Activated CD8-positive, alpha-beta T cell treated with anti-CD3 and anti-CD28 coated beads for 36 hours (primary cell): ENCODE measurements at regions not wholly inside any gene's neighbourhood (a gene's known extent, or its start where the extent isn't known, plus 50 kb on each side); places are given as distances from the start of the nearest gene placed in this dataset.
A peak's percentile ranks its signal among the peaks of the same experiment; 100 is the strongest.

Source experiments
- ATAC-seq: fragments of 200-7000 bp; cut with Tn5 transposase; one replicate; pipeline ENCODE4 v1.10.0; 2021; ENCODE audit warnings: mild to moderate bottlenecking, moderate library complexity
- CTCF ChIA-PET: fragments of 350-600 bp; sonication (Branson Sonifier 250); formaldehyde crosslinking; loops from one replicate; lab custom pipeline; 2021; ENCODE audit warnings: antibody characterized with exemption; lab: Charles Lee
- POLR2A ChIA-PET: fragments of 350-600 bp; sonication (Branson Sonifier 250); formaldehyde crosslinking; loops from one replicate; lab custom pipeline; 2021; ENCODE audit warnings: antibody characterized with exemption; lab: Charles Lee
- DNase-seq: peaks from one replicate; pipeline ENCODE4 v3.0.0-alpha.2; 2020
- H3K27ac Mint-ChIP-seq: one replicate; pipeline ENCODE4 v1.8.0; 2021; ENCODE audit warnings: mild to moderate bottlenecking, mixed read lengths
- H3K27me3 Mint-ChIP-seq: one replicate; pipeline ENCODE4 v1.8.0; 2021; ENCODE audit warnings: mixed read lengths
- H3K36me3 Mint-ChIP-seq: one replicate; pipeline ENCODE4 v1.8.0; 2021; ENCODE audit warnings: low read depth, mixed read lengths
- H3K4me1 Mint-ChIP-seq: one replicate; pipeline ENCODE4 v1.8.0; 2021; ENCODE audit warnings: low read depth, mixed read lengths
- H3K4me3 Mint-ChIP-seq: one replicate; pipeline ENCODE4 v1.8.0; 2021; ENCODE audit warnings: mild to moderate bottlenecking, moderate library complexity, mixed read lengths
- H3K9me3 Mint-ChIP-seq: one replicate; pipeline ENCODE4 v1.8.0; 2021; ENCODE audit warnings: mixed read lengths
- CTCF ChIP-seq: fragments of 200-600 bp; IDR thresholded peaks from one replicate; pipeline ENCODE4 v1.8.0; 2022; ENCODE audit warnings: antibody characterized with exemption, mild to moderate bottlenecking
- intact Hi-C: fragments of 100-400 bp; cut with micrococcal nuclease; formaldehyde crosslinking; loops from one replicate; pipeline ENCODE4 v1.10.0; 2022

DNA sequence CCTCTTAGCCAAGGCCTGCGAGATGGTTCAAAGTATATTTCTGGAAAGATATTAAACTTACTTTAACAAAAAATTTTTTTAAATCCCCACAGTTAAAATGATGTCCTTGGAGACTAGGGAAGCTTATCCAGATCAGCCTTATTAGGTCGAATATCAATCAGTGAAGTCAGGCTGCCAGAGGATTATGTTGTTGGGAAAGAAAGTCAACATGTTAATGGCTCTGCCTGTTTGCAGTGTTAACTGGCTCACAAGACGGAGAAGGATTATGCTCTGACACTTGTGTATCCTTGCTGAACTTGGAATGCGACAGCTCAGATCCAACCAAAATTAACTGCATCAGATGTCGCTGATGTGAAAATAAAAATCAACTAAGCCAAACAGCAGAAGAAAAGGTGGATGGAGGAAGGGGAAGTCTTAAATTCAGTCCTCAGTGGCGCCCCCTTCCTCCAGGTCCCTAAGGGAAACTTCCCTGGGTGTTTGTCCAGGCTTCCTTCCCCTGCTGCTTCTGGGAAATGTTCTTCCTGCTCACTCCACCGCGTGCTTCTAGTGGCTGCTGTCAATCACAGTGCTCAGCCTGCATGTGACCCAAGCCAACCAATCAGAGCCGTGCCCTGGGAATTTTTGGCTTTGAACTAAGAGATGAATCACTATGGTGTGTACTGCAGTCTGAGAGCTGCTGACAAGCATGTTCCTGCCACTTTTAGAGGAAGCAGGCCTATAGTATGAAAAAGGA is 690.4 kb upstream of the NRP1 start:
- Mint-ChIP-seq H3K9me3 (no peaks in the 10 kb centered on the region), H3K4me1 (no peaks in the 10 kb centered on the region), H3K27me3 (no peaks in the 10 kb centered on the region), H3K27ac (no peak overlapping the region), H3K4me3 (no peak overlapping the region), H3K36me3 (no peaks in the 10 kb centered on the region)
- intact Hi-C loops, result no loop called here
- DNase-seq, result peak; percentile 13
- TF ChIP-seq CTCF, result no peak
- no peak for ATAC-seq
- ChIA-PET POLR2A (no interaction called here), CTCF (no interaction called here)

- H3K9me3 Mint-ChIP-seq, result no peaks in the 10 kb centered on the region
- no peaks in the 10 kb centered on the region for H3K4me1 Mint-ChIP-seq
- ChIA-PET CTCF (no interaction called here), POLR2A (no interaction called here)
- DNase-seq (no peak), ATAC-seq (no peak)
- TF ChIP-seq CTCF, result no peak
- no peaks in the 10 kb centered on the region for H3K27me3 Mint-ChIP-seq
- intact Hi-C loops, result no loop called here
- no peak overlapping the region for H3K4me3 Mint-ChIP-seq
- no peak overlapping the region for H3K27ac Mint-ChIP-seq
- H3K36me3 Mint-ChIP-seq, result no peaks in the 10 kb centered on the region
These were observed 689.8 kb upstream of the NRP1 start for GRCh38 chr10:34024282-34024681.

DNA sequence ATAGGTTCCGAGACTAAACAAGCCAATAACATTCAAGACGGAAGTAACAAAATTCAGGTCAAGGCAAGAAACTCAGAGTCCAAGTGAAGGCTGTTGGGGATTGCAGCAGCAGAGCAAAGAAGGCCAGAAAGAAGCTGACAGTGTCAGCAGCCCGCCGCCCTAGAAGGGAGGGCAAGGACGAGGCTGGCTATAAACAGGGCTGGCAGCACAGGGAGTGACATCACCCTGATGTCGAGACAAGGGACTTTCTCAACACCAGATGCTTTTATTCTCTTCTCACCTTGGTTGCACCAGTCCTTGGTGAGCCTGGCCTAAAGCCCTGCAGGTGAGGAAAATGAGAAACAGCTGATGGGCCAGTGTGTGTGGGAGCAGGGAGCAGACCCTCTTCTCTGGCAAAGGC is 687.7 kb upstream of the NRP1 start:
- Mint-ChIP-seq H3K36me3 (no peaks in the 10 kb centered on the region), H3K27me3 (no peaks in the 10 kb centered on the region), H3K9me3 (no peaks in the 10 kb centered on the region), H3K27ac (no peak overlapping the region), H3K4me1 (no peaks in the 10 kb centered on the region), H3K4me3 (no peak overlapping the region)
- no peak for TF ChIP-seq CTCF
- intact Hi-C loops, result no loop called here
- DNase-seq, result no peak
- ATAC-seq, result no peak
- ChIA-PET CTCF (no interaction called here), POLR2A (no interaction called here)

DNA sequence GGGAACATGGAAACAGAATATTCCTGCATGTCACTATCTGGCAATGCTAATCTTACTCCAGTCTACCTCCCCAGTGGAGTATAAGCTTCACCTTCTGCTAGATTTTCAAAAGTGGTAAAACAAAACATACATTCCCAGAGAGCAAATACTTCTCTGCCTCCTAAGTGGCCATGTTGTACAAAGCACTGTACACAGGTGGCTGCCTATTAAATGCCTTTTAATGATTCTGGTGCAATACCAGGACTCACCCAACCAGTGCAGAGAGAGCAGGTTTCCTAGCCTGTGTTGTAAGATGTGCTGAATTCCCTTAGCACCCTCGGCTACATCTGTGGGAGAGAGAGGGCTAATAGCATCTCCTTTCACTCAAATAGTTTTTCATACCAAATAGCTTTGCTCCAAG is 684.3 kb upstream of the NRP1 start:
- no peaks in the 10 kb centered on the region for H3K9me3 Mint-ChIP-seq
- TF ChIP-seq CTCF, result no peak
- intact Hi-C loops, result no loop called here
- DNase-seq (no peak), ATAC-seq (no peak)
- POLR2A ChIA-PET, result interaction anchor here (0.7 kb wide), 1 partner anchor 1499 kb away, joined by 3 read pairs; no protein-coding TSS in a partner anchor
- no peaks in the 10 kb centered on the region for H3K36me3 Mint-ChIP-seq
- CTCF ChIA-PET, result no interaction called here
- H3K4me1 Mint-ChIP-seq, result no peaks in the 10 kb centered on the region
- no peaks in the 10 kb centered on the region for H3K27me3 Mint-ChIP-seq
- H3K4me3 Mint-ChIP-seq, result no peak overlapping the region
- no peak overlapping the region for H3K27ac Mint-ChIP-seq

- H3K27ac Mint-ChIP-seq, result no peak overlapping the region
- no peaks in the 10 kb centered on the region for H3K27me3 Mint-ChIP-seq
- no peak overlapping the region for H3K4me3 Mint-ChIP-seq
- TF ChIP-seq CTCF, result no peak
- DNase-seq (no peak), ATAC-seq (no peak)
- ChIA-PET POLR2A (no interaction called here), CTCF (no interaction called here)
- no peaks in the 10 kb centered on the region for H3K36me3 Mint-ChIP-seq
- intact Hi-C loops, result no loop called here
- H3K9me3 Mint-ChIP-seq, result no peaks in the 10 kb centered on the region
- no peaks in the 10 kb centered on the region for H3K4me1 Mint-ChIP-seq
These were observed 683.7 kb upstream of the NRP1 start for GRCh38 chr10:34018129-34018528.
